Activated B cell treated with CpG ODN at 0.5 μM for 24 hours (primary cell): ENCODE measurements at regions not wholly inside any gene's neighbourhood (a gene's known extent, or its start where the extent isn't known, plus 50 kb on each side); places are given as distances from the start of the nearest gene placed in this dataset.
"Not testable (repeated sequence)": the region's sequence is repeated elsewhere in the genome, so short reads cannot be mapped to it uniquely, and the experiment has no call there.

ENCODE experiments used
- ATAC-seq: fragments of 200-7000 bp; cut with Tn5 transposase; one replicate; pipeline ENCODE4 v1.10.0; 2021; ENCODE audit warnings: low read depth, mild to moderate bottlenecking, moderate library complexity
- CTCF ChIA-PET: fragments of 350-600 bp; sonication (Branson Sonifier 250); formaldehyde crosslinking; loops from one replicate; lab custom pipeline; 2021; ENCODE audit warnings: antibody characterized with exemption; lab: Charles Lee
- POLR2A ChIA-PET: fragments of 350-600 bp; sonication (Branson Sonifier 250); formaldehyde crosslinking; loops from one replicate; lab custom pipeline; 2021; ENCODE audit warnings: antibody characterized with exemption; lab: Charles Lee
- DNase-seq: peaks from one replicate; pipeline ENCODE4 v3.0.0; 2022
- H3K27ac Mint-ChIP-seq: one replicate; pipeline ENCODE4 v1.8.0; 2020; ENCODE audit warnings: mixed read lengths
- H3K27me3 Mint-ChIP-seq: one replicate; pipeline ENCODE4 v1.8.0; 2021; ENCODE audit warnings: mixed read lengths
- H3K36me3 Mint-ChIP-seq: one replicate; pipeline ENCODE4 v1.8.0; 2021; ENCODE audit warnings: low read depth, mixed read lengths
- H3K4me1 Mint-ChIP-seq: one replicate; pipeline ENCODE4 v1.8.0; 2021; ENCODE audit warnings: mixed read lengths
- H3K4me3 Mint-ChIP-seq: one replicate; pipeline ENCODE4 v1.8.0; 2020; ENCODE audit warnings: mild to moderate bottlenecking, mixed read lengths
- H3K9me3 Mint-ChIP-seq: one replicate; pipeline ENCODE4 v1.8.0; 2020; ENCODE audit warnings: mixed read lengths
- intact Hi-C: fragments of 100-400 bp; cut with micrococcal nuclease; formaldehyde crosslinking; loops from one replicate; pipeline ENCODE4 v1.15.1; 2024
- TF ChIP-seq, protein P1 (sequence below): fragments of 200-600 bp; IDR thresholded peaks from one replicate; pipeline ENCODE4 v1.8.0; 2022; ENCODE audit warnings: antibody characterized with exemption, mild to moderate bottlenecking

DNA sequence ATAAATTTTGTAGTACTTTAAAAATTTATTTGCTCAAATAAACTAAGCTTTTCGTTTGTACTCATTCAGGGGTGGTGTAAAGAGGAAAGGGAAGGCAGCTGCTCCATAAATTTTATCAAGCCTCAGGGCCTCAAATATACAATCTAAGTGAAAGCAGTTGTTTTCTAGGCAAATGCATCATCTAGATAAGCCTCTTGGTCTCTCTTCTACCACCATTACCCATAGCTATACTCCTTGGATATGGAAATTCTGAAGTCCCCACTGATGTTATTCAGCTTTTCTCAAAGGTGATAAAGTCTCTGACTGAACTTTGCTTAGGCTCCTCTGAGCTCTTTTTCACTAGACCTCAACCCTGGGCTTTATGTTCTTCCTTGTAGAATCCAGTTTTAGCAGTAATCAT is 1313.1 kb downstream of the JRKL start:
- intact Hi-C loops = no loop called here
- ChIA-PET POLR2A (no interaction called here), CTCF (no interaction called here)

DNA sequence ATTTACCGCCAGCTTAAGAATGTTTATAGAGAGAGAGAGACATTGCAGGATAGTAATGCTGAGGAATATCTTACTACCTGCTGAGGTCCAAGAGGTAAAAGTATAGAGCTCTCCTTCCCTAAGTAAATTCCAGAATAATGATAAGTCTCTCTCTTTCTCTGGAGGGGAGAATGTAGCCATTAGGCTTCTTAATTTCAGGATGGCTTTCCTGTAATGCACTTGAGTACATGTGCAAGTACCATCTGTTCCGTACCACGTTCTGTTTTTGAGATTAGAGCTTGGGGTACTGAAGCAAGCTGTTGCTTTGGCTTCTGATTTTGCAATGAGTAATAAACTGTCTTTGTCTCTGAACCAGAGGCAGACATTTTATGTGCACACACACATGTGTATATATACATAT is 1314.0 kb downstream of the JRKL start:
- intact Hi-C loops = no loop called here
- POLR2A ChIA-PET = no interaction called here
- no peak overlapping the region for H3K4me3 Mint-ChIP-seq
- H3K4me1 Mint-ChIP-seq = no peaks in the 10 kb centered on the region
- CTCF ChIA-PET = no interaction called here
- TF ChIP-seq, protein P1, sequence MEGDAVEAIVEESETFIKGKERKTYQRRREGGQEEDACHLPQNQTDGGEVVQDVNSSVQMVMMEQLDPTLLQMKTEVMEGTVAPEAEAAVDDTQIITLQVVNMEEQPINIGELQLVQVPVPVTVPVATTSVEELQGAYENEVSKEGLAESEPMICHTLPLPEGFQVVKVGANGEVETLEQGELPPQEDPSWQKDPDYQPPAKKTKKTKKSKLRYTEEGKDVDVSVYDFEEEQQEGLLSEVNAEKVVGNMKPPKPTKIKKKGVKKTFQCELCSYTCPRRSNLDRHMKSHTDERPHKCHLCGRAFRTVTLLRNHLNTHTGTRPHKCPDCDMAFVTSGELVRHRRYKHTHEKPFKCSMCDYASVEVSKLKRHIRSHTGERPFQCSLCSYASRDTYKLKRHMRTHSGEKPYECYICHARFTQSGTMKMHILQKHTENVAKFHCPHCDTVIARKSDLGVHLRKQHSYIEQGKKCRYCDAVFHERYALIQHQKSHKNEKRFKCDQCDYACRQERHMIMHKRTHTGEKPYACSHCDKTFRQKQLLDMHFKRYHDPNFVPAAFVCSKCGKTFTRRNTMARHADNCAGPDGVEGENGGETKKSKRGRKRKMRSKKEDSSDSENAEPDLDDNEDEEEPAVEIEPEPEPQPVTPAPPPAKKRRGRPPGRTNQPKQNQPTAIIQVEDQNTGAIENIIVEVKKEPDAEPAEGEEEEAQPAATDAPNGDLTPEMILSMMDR = no peak
- no peaks in the 10 kb centered on the region for H3K36me3 Mint-ChIP-seq
- H3K27ac Mint-ChIP-seq = no peak overlapping the region
- no peak for ATAC-seq
- no peaks in the 10 kb centered on the region for H3K9me3 Mint-ChIP-seq
- H3K27me3 Mint-ChIP-seq = no peaks in the 10 kb centered on the region
- DNase-seq = no peak

More for the DNA sequence above, 1313.1 kb downstream of the JRKL start:
- Mint-ChIP-seq H3K27me3 (no peaks in the 10 kb centered on the region), H3K36me3 (no peaks in the 10 kb centered on the region), H3K27ac (no peak overlapping the region), H3K4me3 (no peak overlapping the region), H3K9me3 (no peaks in the 10 kb centered on the region), H3K4me1 (no peaks in the 10 kb centered on the region)
- no peak for DNase-seq
- no peak for ATAC-seq
- TF ChIP-seq, protein P1 = no peak

DNA sequence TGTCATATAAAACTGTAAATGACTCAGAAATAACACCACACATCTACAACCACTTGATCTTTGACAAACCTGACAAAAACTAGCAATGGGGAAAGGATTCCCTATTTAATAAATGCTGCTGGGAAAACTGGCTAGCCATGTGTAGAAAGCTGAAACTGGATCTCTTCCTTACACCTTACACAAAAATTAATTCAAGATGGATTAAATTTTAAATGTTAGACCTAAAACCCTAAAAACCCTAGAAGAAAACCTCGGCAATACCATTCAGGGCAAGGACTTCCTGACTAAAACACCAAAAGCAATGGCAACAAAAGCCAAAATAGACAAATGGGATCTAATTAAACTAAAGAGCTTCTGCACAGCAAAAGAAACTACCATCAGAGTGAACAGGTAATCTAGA is 1315.3 kb upstream of the CNTN5 start:
- H3K27ac Mint-ChIP-seq, H3K9me3 Mint-ChIP-seq, ATAC-seq, POLR2A ChIA-PET, intact Hi-C loops, H3K27me3 Mint-ChIP-seq, H3K4me3 Mint-ChIP-seq, H3K4me1 Mint-ChIP-seq, CTCF ChIA-PET, DNase-seq, H3K36me3 Mint-ChIP-seq: not testable (repeated sequence)

DNA sequence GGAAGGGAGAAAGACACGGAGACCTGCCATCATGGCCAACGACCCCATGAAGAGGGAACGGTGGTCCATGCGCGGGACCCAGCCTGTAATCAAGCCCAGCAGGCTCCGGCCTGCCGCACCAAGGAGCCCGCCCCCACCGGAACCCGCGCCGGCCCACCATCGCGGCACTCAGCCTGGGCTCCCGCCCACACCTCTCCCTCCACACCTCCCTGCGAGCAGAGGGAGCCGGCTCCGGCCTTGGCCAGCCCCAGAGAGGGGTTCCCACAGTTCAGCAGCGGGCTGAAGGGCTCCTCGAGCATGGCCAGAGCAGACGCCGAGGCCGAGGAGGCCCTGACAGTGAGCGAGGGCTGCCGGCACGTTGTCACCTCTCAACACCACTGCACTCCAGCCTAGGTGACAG is 1302.8 kb upstream of the CNTN5 start:
- DNase-seq (no peak), ATAC-seq (no peak)
- Mint-ChIP-seq H3K36me3 (no peaks in the 10 kb centered on the region), H3K27me3 (no peaks in the 10 kb centered on the region), H3K27ac (no peak overlapping the region), H3K4me3 (no peak overlapping the region), H3K9me3 (peaks cover 3% of the 10 kb centered on the region), H3K4me1 (no peaks in the 10 kb centered on the region)
- ChIA-PET POLR2A (no interaction called here), CTCF (no interaction called here)
- intact Hi-C loops = no loop called here
- TF ChIP-seq, protein P1 = no peak

DNA sequence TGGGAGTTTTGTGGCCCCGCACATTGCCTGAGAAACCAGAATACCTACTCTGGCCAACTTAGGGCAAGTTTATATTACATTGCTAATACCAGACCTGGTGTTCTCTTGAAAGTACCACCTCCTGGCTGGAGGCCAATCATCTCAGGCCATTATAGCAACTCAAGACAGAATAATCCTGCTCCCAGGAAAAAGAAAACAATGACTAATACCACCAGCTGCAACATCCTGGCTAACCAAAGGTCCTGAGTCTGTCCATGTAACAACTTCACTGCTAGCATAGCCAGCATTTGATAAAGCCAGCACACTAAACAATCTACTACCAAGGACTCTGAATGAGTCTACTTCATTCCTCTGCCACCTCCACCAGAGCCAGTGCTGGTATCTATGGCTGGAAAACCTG is 1298.7 kb upstream of the CNTN5 start:
- Mint-ChIP-seq H3K4me1 (no peaks in the 10 kb centered on the region), H3K36me3 (no peaks in the 10 kb centered on the region), H3K27me3 (no peaks in the 10 kb centered on the region), H3K4me3 (no peak overlapping the region), H3K27ac (no peak overlapping the region), H3K9me3 (peaks cover 6% of the 10 kb centered on the region)
- DNase-seq = no peak
- no peak for ATAC-seq
- intact Hi-C loops = no loop called here
- ChIA-PET POLR2A (no interaction called here), CTCF (no interaction called here)
- TF ChIP-seq, protein P1 = no peak

DNA sequence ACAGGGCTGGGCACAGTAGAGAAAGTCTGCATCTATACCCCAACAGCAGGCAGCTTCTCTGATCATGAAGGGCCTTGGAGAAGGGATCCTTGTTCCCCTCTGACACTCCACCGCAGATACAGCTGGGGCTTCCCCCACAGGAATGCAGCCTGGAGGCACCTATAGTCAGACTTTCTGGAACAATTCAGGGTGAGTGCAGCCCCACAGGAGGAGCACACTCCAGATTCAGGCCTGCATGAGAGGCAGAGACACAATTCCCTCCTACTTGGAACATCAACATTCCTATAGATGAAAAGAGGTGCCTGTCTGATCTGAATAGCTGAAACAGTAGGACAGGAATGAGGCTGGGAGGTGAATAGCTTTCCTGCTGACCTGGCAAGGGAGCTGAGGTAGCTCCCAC is 1298.0 kb upstream of the CNTN5 start:
- Mint-ChIP-seq H3K36me3 (no peaks in the 10 kb centered on the region), H3K27me3 (no peaks in the 10 kb centered on the region), H3K4me1 (no peaks in the 10 kb centered on the region), H3K4me3 (no peak overlapping the region), H3K27ac (no peak overlapping the region), H3K9me3 (peaks cover 6% of the 10 kb centered on the region)
- intact Hi-C loops = no loop called here
- DNase-seq (no peak), ATAC-seq (no peak)
- TF ChIP-seq, protein P1 = no peak
- POLR2A ChIA-PET = no interaction called here
- CTCF ChIA-PET = no interaction called here
